ENCODE measurements at regions not wholly inside any gene's neighbourhood (a gene's known extent, or its start where the extent isn't known, plus 50 kb on each side); places are given as distances from the start of the nearest gene placed in this dataset.

DNA sequence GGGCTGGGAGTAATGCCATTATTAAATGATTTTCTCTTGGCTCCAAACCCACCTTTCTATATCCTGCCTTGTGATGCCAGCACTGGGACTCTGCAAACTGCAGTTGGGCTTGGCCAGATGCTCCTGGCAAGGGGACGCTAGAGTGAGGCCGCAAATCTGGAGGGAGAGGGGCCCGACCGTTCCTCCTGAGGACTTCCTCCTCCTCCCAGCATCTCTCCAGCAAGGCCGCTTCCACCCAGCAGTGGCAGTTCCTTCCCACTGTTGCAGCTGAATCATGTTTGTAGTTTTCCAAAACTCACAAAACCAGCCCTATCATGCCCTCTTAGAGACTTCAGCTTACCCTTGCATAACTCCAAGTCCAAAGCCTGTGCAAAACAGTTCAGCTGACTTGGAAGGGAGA is 244.4 kb downstream of the FOXA2 start:
- TF ChIP-seq CTCF (conservative IDR thresholded peaks at IDR 0.05) = no peak
- TF ChIP-seq EZH2 (IDR thresholded peaks at IDR 0.05; ENCODE audit: low read depth) = no peak
